ENCODE measurements at regions not wholly inside any gene's neighbourhood (a gene's known extent, or its start where the extent isn't known, plus 50 kb on each side); places are given as distances from the start of the nearest gene placed in this dataset.

DNA sequence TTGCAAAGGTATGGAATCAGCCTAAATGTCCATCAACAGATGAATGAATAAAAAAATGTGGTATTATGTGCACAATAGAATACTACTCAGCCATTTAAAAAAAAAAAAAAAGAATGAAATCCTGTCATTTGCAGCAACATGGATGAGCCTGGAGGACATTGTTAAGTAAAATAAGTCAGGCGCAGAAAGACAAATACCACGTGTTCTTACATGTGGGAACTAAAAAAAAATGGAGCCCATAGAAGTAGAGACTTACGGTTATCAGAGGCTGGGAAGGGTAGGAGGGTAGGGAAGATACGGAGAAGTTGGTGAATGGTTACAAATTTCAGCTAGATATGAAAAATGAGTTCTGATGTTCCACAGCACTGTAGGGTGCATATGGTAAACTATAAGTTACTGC lies 97.2 kb upstream of the SIRPG start:
- TF ChIP-seq POLR2AphosphoS5 (IDR thresholded peaks at IDR 0.05): no peak
- TF ChIP-seq, protein P1, sequence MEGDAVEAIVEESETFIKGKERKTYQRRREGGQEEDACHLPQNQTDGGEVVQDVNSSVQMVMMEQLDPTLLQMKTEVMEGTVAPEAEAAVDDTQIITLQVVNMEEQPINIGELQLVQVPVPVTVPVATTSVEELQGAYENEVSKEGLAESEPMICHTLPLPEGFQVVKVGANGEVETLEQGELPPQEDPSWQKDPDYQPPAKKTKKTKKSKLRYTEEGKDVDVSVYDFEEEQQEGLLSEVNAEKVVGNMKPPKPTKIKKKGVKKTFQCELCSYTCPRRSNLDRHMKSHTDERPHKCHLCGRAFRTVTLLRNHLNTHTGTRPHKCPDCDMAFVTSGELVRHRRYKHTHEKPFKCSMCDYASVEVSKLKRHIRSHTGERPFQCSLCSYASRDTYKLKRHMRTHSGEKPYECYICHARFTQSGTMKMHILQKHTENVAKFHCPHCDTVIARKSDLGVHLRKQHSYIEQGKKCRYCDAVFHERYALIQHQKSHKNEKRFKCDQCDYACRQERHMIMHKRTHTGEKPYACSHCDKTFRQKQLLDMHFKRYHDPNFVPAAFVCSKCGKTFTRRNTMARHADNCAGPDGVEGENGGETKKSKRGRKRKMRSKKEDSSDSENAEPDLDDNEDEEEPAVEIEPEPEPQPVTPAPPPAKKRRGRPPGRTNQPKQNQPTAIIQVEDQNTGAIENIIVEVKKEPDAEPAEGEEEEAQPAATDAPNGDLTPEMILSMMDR (IDR thresholded peaks at IDR 0.05 in 8 of 11, conservative IDR thresholded peaks at IDR 0.05 in 3 of 11): no peak
- TF ChIP-seq POLR2A (IDR thresholded peaks at IDR 0.05): no peak
